ENCODE measurements at regions not wholly inside any gene's neighbourhood (a gene's known extent, or its start where the extent isn't known, plus 50 kb on each side); places are given as distances from the start of the nearest gene placed in this dataset.

- DNase-seq (ENCODE audit: low spot score): no peak
These were observed 115.2 kb upstream of the TSPAN2 start for GRCh38 chr1:115204513-115204912.

GRCh38 chr1:115203287-115203686, 114.0 kb upstream of the TSPAN2 start:
- no peak for DNase-seq (ENCODE audit: low spot score)

DNA sequence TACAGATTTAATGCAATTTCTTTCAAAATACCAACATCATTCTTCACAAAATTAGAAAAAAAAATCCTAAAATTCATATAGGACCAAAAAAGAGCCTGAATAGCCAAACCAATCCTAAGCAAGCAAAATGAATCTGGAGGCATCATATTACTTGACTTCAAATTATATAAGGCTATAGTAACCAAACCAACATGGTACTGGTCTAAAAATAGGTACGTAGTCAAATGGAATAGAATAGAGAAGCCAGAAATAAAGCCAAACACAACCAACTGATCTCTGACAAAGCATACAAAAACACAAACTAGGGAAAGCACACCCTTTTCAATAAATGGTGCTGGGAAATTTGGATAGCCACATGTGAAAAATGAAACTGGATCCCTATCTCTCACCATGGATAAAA, 112.3 kb upstream of the TSPAN2 start:
- DNase-seq (ENCODE audit: low spot score): no peak

- DNase-seq (ENCODE audit: low spot score): no peak
These were observed 110.3 kb upstream of the TSPAN2 start for GRCh38 chr1:115199416-115200132.

- DNase-seq (ENCODE audit: low spot score): no peak
These were observed 109.6 kb upstream of the TSPAN2 start for GRCh38 chr1:115198938-115199337.

DNA sequence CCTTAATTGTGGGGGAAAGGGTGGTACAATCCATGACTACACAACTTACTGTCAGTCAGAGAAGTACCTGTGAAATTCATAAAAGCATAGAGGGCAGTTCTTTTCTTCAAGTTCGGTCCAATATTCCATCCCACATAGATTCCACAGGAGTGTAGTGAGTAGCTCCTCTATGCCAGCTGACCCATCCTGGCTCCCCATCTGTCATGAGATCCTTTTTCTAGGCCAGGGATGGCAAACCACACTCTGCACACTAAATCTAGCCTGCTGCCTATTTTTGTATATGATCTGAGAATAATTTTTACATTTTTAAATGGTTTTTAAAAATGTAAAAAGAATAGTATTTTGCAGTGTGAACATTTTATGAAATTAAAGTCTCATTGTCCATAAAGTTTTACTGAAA, 107.0 kb upstream of the TSPAN2 start:
- no peak for DNase-seq (ENCODE audit: low spot score)

DNA sequence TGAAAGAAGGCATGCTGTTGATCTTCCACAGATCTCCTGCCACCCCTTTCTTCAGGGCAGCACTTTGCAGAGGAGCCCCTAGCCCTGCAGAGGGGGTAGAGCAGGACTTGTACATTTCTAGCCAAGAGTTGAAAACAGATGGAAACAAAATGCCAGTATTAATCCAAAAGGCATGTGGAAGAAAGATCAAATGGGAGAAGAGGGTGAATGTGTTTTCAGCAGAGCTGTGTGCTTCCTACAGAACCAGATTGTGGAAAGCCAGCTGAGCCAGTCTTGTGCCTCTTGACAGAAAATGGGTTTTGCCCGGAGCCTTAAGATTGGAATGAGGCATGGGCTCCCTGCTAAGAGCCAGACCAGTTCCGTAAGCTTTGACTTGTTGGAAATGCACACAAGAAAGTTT, 105.2 kb upstream of the TSPAN2 start:
- DNase-seq (ENCODE audit: low spot score): no peak

DNA sequence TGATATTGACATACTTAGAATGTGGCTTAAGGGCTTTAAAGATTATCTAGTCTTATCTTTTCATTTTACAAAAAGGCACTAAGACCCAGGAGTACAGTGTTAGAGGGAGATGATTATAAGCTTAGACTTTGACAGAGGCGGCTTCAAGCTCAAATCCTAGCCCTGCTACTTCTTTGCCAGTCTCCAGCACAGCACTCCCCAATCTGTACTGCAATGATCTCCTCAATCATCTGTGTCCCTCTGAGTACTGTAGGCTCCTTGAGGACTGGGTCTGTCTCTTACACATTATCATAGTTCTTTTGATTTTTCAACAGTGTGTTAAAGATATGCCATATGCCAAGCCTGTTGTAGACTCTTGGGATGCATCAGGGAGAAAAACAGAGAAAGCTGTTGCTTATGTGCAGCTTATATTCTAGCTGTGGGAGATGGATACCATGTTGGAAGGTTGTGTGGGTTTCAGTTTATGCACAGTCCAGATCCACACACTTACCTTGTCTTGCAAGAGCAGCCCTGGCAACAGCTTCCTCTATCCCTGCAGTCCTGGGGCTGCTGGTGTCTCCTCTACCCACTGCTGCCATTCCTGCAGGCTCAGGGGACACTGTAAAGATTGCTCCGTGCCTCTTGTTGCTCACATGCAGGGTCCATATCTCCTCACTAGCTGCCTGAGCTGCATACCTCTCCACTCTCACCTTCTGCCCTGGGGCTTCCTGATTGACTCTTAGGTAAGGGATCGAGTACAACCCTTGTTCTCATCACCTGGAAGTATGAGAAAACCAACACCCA, 103.9 kb upstream of the TSPAN2 start:
- DNase-seq (ENCODE audit: low spot score): no peak

DNA sequence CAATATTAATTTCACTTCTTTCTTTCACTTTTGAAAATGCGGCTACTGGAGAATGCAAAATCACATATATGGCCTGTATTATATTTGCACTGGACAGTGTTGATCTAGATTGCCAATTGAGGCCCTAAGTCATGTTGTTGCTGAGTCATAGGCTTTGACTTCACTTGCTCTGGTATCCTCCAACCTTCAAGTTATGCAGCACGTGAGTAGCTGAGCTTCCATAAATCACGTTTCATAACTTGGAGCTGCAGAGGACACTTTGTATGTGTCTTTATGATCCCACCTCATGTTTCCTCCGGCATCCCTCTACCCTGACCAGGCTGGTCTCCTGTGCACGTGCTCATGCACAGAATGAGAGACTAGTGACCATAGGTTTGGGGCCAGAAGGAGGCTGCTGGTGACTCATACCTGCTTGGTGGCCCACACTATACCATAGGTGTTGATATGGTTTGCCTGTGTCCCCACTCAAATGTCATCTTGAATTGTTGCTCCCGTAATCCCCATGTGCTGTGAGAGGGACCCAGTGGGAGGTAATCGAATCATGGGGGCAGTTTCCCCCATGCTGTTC, 103.0 kb upstream of the TSPAN2 start:
- no peak for DNase-seq (ENCODE audit: low spot score)

- no peak for DNase-seq (ENCODE audit: low spot score)
These were observed 102.4 kb upstream of the TSPAN2 start for GRCh38 chr1:115191691-115192090.

GRCh38 chr1:115190540-115191170, 101.4 kb upstream of the TSPAN2 start:
- no peak for DNase-seq (ENCODE audit: low spot score)

DNA sequence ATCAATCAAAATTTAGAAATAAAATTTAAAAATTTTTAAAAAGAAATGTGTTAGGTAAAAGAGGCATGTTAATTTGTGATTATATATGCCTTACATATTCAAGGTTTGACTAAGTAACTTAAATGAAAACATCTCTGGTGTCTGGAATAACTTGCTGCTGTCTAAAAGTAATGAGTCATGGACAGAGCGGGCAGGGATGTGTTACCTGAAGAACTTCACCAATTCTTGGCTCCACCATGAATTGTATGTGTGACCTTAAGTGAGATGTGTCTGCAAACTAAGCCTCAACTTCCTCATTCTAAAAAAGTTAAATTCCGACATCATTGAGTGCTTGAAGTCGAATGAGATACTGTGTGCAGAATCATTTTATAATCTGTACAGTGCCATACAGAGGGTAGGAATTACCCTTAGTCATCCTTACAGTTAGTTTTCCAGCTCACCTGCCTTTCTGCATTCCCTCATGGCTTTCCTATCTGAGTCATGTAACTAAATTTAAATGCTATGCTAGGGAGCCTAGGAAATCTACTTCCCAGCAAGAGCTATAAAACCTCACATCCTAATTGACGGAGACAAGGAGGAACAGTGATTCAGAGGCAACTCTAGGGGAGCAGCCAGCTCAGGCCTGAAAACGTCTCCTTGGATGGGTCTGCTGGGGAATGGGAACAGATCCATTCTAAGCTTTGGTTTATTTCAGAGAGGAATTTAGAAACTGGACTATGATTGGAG, 100.7 kb upstream of the TSPAN2 start:
- DNase-seq (ENCODE audit: low spot score): peak; percentile 84

GRCh38 chr1:115188680-115189395, 99.5 kb upstream of the TSPAN2 start:
- DNase-seq (ENCODE audit: low spot score): no peak

DNA sequence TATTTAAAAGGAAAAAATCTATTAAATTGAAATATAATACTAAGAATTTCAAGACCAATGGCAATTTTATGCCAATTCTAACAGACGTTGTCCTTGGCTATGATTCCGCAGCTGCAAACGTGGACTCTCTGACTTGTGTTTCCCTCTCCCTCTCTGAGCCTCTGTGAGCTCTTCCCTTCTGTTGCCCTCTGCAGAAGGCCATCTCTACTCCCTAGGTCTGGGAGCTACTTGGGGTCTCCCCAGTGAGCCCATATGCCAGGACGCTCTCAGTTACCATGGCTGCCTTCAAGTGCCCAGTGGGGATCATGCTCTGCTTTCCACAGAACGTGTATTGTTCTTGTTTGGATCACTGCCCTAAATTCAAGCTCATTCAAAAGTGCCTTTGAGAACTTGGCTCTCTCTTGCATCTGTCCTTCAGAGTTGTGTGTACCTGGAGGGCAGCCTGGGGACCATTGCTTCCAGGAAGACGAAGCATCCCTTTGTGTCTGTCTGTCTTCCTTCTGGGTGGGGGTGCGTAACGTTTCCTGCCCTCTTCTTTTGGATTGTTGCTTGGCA, 97.5 kb upstream of the TSPAN2 start:
- no peak for DNase-seq (ENCODE audit: low spot score)

DNA sequence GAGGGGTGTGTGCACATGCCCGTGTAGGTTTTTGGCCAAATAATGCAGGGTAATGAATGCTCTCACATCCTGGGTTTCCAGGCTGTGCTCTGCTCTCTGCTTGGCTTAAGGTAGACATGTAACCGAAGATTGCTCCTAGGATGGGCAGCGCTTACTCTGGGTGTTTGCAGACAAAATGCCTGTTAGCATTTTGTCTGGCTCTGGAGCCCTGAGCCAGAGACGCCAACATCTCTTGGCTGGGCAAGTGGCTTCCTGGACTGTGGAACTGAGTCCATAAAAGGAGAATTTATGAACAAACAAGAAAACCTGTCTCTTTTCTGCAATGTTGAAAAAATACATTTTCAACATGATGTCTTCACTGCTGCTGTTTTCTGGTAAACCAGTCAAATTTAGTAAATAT, 96.0 kb upstream of the TSPAN2 start:
- DNase-seq (ENCODE audit: low spot score): no peak

DNA sequence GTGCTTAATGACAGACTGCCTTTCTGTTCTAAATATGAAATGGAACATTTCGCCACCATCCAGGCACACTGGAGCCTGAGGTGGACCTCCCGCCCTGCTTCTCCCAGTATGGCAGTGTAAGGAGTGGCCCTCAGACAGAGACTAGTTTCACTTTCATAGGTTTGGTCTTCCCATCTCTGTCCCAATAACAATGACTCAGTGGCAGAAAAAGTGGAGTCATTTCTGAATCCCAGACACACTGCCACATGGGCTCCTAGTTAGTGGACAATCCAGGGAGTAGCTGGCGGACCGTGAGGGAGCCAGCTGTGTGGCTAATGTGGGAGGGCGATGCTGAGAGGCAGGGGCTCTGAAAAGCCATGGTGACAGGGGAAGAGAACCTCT, 95.6 kb upstream of the TSPAN2 start:
- peak; percentile 81 for DNase-seq (ENCODE audit: low spot score)

- DNase-seq (ENCODE audit: low spot score): no peak
These were observed 95.1 kb upstream of the TSPAN2 start for GRCh38 chr1:115184260-115184950.

- DNase-seq (ENCODE audit: low spot score): no peak
These were observed 94.5 kb upstream of the TSPAN2 start for GRCh38 chr1:115183721-115184259.

DNA sequence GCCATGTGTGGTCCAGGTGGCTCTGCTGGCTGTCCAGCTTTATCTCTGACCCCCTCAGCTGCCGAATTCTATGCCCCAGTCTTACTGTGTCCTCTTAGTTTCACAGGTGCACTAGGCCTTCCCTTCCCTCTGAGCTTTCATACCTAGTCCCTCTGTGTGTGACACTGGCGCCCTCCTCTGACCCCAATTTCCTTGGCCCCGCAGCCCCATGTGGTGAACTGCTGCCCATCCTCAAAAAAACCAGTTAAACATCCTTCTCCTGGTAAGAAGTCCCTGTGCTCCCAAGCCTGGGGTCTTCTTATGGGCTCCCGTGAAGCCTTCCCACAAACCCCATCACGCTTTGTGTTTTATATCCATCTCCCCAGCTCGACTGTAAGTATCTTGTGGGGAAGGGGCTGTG, 93.9 kb upstream of the TSPAN2 start:
- DNase-seq (ENCODE audit: low spot score): no peak

DNA sequence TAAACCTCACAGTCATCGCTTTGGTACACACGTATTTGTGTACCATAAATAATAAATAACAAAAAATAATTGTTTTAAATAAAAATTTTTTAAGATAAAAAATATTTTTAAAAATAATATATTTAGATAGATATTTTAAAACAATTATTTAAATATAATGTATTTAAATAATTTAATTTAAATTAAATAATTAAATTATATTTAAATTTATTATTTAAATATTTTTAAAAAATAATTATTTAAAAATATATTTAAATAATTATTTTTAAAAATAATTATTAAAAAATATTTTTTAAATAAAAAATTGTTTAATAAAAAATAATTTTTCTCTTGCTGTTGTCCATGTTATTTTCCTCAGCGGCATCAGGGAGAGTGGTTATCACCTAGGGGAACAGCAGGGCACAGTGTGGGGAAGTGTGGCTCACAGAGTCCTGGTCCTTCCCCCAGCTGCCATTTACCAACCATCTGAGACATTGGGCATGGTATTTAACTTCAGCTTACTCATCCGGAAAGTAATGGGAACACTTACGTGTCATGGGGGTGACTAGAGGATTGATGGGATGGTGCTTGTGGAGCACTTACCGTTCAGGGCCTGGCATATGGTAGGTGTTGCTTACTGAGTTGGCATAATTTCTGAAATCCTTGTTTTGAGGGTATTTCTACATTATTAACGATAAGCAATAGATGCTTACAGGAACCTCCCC, 92.9 kb upstream of the TSPAN2 start:
- no peak for DNase-seq (ENCODE audit: low spot score)
